ENCODE measurements at regions not wholly inside any gene's neighbourhood (a gene's known extent, or its start where the extent isn't known, plus 50 kb on each side); places are given as distances from the start of the nearest gene placed in this dataset.

- no peak for TF ChIP-seq GATA2 (IDR thresholded peaks at IDR 0.05; ENCODE audit: low read depth, low read length)
- no peak for TF ChIP-seq GATA3 (IDR thresholded peaks at IDR 0.05; ENCODE audit: low read depth, low read length)
Measured at GRCh38 chr15:69847625-69848024, 250.1 kb downstream of the TLE3 start.
